Esophagus muscularis mucosa (tissue), 4 donors: ENCODE measurements at regions not wholly inside any gene's neighbourhood (a gene's known extent, or its start where the extent isn't known, plus 50 kb on each side); places are given as distances from the start of the nearest gene placed in this dataset.

ENCODE experiments used
- DNase-seq: peaks from one replicate; pipeline ENCODE4 v3.0.0-alpha.2; 2017; ENCODE audit errors: extremely low spot score
- H3K27ac ChIP-seq, 4 donors: fragments of 200-600 bp; sonication (generic); replicated peaks in 1 of 4; 1 replicate in 3 of 4; 2 replicates in 1 of 4; pipeline ENCODE4 v1.5.1; 2016 to 2019; ENCODE audit warnings: mild to moderate bottlenecking in 1 of 4
- H3K27me3 ChIP-seq, 4 donors: fragments of 200-600 bp; sonication (generic); one replicate each; pipeline versions ENCODE4 v1.5.1 to v1.6.0; 2016 to 2019
- H3K36me3 ChIP-seq, 4 donors: fragments of 200-600 bp; sonication (generic); one replicate each; pipeline ENCODE4 v1.5.1; 2016 to 2019
- H3K4me1 ChIP-seq, 4 donors: fragments of 200-600 bp; sonication (generic); one replicate each; pipeline ENCODE4 v1.5.1; 2016 to 2019
- H3K4me3 ChIP-seq, 4 donors: fragments of 200-600 bp; sonication (generic); 1 replicate in 2 of 4; 2 replicates in 2 of 4; pipeline ENCODE4 v1.5.1; 2016 to 2019; ENCODE audit warnings: mild to moderate bottlenecking in 4 of 4, moderate library complexity in 1 of 4
- H3K9me3 ChIP-seq, 4 donors: fragments of 200-600 bp; sonication (generic); 1 replicate in 3 of 4; 2 replicates in 1 of 4; pipeline ENCODE4 v1.5.1; 2016 to 2019
- EP300 ChIP-seq: sonication (generic); formaldehyde crosslinking; IDR thresholded peaks from one replicate; pipeline ENCODE4 v1.6.1; 2017; ENCODE audit warnings: antibody characterized with exemption
- POLR2A ChIP-seq: fragments of 450-650 bp; IDR thresholded peaks from one replicate; pipeline ENCODE4 v1.6.1; 2017; ENCODE audit warnings: antibody characterized with exemption, moderate library complexity, mild to moderate bottlenecking, low read depth
- POLR2AphosphoS5 ChIP-seq, 2 donors: sonication (generic); formaldehyde crosslinking; IDR thresholded peaks; one replicate each; pipeline ENCODE4 v1.6.1; 2017; ENCODE audit warnings: antibody characterized with exemption in 2 of 2
- WGBS: methylation state at CpG from one replicate; pipeline ENCODE4 v1.1.5; 2018; 5-methylcytosine and 5-hydroxymethylcytosine counted together
- intact Hi-C: fragments of 100-400 bp; cut with DNase I; formaldehyde crosslinking; loops from one replicate; pipeline ENCODE4 v1.15.1; 2023
- TF ChIP-seq, protein P1 (sequence below), 3 experiments: fragments of 200-600 bp in 2 of 3; fragments of 450-650 bp in 1 of 3; sonication (generic) in 2 of 3; IDR thresholded peaks; one replicate each; pipeline ENCODE4 v1.5.1; 2017 to 2019; ENCODE audit warnings: antibody characterized with exemption in 3 of 3, mild to moderate bottlenecking in 2 of 3, moderate library complexity in 1 of 3

DNA sequence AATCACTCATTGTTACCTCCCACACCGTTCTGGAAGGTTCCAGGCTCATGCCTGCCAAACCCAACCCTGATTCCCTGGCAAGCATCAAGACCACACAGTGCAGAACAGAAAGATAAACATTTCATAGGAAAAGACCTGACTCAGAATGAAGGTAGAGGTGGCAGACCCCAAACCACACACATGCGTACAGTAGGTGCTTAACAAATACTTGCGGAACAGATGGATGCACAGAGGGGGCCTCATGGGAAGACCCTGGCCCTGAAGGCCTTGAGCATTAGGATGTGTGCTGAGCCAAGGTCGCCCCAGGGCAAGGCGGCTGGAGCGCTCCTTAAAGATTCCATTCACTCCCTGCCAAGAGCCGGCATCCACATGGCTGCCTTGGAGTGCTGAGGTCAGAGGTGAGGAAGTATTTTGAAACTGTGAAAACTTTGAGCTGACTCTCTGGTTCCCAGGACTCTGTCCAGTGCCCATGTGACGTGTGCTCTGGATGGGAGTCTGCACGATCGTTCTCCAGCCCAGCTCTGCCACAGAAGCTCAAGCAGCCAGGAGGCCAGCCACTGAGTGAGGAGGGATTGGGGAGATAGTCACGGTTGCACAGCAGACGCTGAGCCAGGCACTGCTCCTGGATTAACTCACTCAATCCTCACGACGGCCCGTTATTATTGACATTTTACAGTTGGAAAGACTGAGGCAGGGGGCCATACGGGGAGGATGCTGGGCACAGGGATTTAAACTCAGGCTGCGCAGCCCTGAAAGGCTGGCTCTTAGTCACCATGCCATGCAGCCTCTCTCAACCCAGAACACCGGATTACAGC is 65.5 kb upstream of the AFDN start:
- H3K4me3 ChIP-seq: no peak overlapping the region
- no peak overlapping the region for H3K27ac ChIP-seq
- no peaks in the 10 kb centered on the region for H3K9me3 ChIP-seq
- H3K36me3 ChIP-seq: no peaks in the 10 kb centered on the region
- 48% methylated on average over 17 of the region's 18 CpGs for WGBS
- no peak for DNase-seq
- peaks cover 11 to 19% (median 16%) of the 10 kb centered on the region in 4 donors for H3K4me1 ChIP-seq
- H3K27me3 ChIP-seq: no peaks in the 10 kb centered on the region
- intact Hi-C loops: no loop called here
- no peak for TF ChIP-seq EP300
- peak; percentile 31 to 53 for TF ChIP-seq POLR2AphosphoS5 (IDR thresholded peaks at IDR 0.05)

DNA sequence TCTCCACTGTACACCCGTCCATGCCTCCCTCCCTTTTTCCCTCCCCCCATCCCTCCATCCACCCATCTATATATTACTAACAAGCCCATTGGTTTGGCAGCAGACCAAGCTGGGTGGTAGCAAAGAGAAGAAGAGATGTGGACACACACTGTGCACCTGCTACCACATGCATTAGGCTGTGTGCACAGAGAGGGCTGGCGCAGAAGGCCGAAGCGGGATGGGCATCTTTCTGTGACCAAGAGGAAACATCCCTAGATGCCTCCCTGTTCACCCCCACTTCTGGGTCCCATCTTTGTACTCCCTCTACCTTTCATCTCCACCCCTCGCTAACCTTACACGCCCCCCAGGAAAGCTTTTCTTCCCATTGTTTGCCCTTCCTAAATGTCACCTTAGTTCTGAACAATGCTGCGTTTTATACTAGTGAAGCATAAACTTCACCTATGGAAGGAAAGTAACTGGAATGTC is 64.9 kb upstream of the AFDN start:
- Histone ChIP-seq H3K9me3 (no peaks in the 10 kb centered on the region), H3K4me1 (peaks cover 11 to 19% (median 16%) of the 10 kb centered on the region in 4 donors), H3K4me3 (no peak overlapping the region), H3K36me3 (no peaks in the 10 kb centered on the region), H3K27ac (no peak overlapping the region), H3K27me3 (no peaks in the 10 kb centered on the region)
- no peak for TF ChIP-seq EP300
- TF ChIP-seq, protein P1, sequence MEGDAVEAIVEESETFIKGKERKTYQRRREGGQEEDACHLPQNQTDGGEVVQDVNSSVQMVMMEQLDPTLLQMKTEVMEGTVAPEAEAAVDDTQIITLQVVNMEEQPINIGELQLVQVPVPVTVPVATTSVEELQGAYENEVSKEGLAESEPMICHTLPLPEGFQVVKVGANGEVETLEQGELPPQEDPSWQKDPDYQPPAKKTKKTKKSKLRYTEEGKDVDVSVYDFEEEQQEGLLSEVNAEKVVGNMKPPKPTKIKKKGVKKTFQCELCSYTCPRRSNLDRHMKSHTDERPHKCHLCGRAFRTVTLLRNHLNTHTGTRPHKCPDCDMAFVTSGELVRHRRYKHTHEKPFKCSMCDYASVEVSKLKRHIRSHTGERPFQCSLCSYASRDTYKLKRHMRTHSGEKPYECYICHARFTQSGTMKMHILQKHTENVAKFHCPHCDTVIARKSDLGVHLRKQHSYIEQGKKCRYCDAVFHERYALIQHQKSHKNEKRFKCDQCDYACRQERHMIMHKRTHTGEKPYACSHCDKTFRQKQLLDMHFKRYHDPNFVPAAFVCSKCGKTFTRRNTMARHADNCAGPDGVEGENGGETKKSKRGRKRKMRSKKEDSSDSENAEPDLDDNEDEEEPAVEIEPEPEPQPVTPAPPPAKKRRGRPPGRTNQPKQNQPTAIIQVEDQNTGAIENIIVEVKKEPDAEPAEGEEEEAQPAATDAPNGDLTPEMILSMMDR (IDR thresholded peaks at IDR 0.05): no peak
- no peak for TF ChIP-seq POLR2AphosphoS5 (IDR thresholded peaks at IDR 0.05)
- TF ChIP-seq POLR2A: no peak
- intact Hi-C loops: no loop called here
- 83% methylated on average over 7 of the region's 7 CpGs for WGBS
- DNase-seq: no peak

DNA sequence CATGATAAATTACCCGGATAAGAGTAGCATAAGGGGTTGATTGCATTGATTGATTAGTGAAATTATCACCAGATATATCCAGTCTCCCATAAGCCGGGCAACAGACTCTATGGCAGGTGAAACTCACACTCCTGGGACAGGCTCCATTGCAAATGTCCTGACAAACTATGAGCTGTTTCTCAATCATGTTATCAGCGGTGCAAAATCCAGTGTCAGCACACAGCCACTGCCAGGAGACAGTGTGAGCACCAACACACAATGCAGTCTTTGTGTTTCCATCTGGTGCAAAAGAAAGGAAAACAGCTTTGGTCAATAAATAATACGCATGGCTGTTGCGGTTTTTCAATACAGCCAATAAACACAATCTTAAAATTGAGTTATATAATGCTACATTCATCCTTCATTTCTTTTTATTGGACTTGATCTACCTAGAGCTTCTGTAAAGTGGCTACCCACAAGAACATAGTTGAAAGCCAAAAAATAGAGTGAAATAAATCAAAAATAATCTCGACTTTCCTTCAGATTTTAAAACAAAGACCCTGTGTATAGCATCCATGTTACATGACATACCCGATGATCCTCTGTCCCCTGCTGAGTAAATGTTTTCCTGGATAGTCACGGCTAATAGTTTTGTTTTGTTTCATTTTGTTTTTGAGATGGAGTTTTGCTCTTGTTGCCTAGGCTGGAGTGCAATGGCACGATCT is 64.3 kb upstream of the AFDN start:
- H3K4me3 ChIP-seq: no peak overlapping the region
- H3K9me3 ChIP-seq: no peaks in the 10 kb centered on the region
- intact Hi-C loops: no loop called here
- H3K27ac ChIP-seq: no peak overlapping the region
- WGBS: 91% methylated on average over 9 of the region's 9 CpGs
- H3K36me3 ChIP-seq: no peaks in the 10 kb centered on the region
- H3K27me3 ChIP-seq: no peaks in the 10 kb centered on the region
- DNase-seq: no peak
- TF ChIP-seq, protein P1 (IDR thresholded peaks at IDR 0.05): no peak
- no peak for TF ChIP-seq POLR2A
- TF ChIP-seq POLR2AphosphoS5 (IDR thresholded peaks at IDR 0.05): no peak
- no peak for TF ChIP-seq EP300
- peaks cover 11 to 19% (median 16%) of the 10 kb centered on the region in 4 donors for H3K4me1 ChIP-seq

DNA sequence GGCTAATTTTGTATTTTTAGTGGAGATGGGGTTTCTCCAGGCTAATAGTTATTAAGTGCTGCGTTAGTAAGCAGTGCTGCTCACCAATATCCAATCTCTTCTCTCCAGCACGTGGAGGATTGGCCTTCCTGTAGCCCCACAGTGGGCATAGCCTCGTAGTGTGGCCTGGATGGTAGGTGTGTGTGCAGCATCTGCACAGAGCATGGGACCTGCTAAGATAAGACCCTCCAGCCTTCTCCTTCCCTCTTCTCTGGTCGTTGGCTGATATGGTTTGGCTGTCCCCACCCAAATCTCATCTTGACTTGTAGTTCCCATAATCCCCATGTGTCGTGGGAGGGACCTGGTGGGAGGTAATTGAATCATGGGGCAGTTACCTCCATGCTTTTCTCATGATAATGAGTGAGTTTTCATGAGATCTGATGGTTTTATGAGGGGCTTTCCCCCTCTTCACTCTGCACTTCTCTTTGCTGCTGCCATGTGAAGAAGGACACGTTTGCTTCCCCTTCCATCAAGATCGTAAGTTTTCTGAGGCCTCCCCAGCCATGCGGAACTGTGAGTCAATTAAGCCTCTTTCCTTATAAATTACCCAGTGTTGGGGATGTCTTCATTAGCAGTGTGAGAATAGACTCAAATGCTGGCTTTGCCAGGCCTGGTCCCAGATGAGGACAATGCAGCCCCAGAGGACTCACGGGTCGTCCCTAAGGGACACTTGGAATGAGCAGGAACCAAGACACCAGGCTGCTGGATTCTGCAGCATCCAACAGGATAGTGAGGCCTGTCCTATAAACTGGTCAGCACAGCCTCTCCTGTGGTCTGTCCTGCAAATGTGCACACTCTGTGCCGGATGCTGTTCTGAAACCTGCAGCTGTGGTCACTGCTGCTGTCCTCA is 63.4 kb upstream of the AFDN start:
- WGBS: 93% methylated on average over 11 of the region's 11 CpGs
- no peak for DNase-seq
- Histone ChIP-seq H3K27me3 (no peaks in the 10 kb centered on the region), H3K9me3 (no peaks in the 10 kb centered on the region), H3K27ac (no peak overlapping the region), H3K36me3 (no peaks in the 10 kb centered on the region), H3K4me1 (peaks cover 11 to 19% (median 16%) of the 10 kb centered on the region in 4 donors), H3K4me3 (no peak overlapping the region)
- TF ChIP-seq POLR2AphosphoS5 (IDR thresholded peaks at IDR 0.05) (no peak), EP300 (no peak), POLR2A (no peak)
- TF ChIP-seq, protein P1 (IDR thresholded peaks at IDR 0.05): no peak
- intact Hi-C loops: no loop called here
